ENCODE measurements at regions not wholly inside any gene's neighbourhood (a gene's known extent, or its start where the extent isn't known, plus 50 kb on each side); places are given as distances from the start of the nearest gene placed in this dataset.

DNA sequence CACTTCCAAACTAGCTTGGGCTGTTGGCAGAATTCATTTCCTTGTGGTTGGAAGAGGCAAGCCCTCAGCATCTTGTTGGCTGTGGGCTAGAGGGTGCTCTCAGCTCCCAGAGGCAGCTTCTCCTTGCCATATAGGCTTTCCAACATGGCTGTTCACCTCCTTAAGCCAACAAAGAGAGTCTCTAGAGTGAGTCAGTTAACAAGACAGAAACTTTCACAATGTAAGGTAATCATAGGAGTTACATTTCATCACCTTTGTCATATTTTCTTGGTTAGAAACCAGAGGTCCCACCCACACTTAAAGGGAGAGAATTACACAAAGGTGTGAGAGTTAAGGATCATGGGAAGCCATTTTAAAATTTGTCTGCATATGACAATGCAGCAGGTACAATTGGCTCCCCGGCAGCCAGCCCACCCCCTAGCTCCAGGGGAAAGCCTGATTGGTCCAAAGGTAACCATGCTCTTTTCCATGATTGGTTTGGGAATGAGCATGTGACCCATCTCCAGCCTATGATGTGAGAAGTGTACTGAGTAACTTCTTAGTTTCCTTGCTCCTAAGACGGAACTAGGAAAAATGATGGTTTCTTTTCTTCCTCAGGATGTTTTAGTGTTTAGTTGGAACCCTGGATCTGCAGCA lies 109.8 kb upstream of the MSX2 start:
- H3K4me1 ChIP-seq (ENCODE audit: control insufficient read depth in 3 of 3, insufficient read depth in 3 of 3, low read length in 3 of 3): peaks cover 7 to 8% (median 8%) of the 10 kb centered on the region in 3 donors
- H3K4me3 ChIP-seq (ENCODE audit: low read length in 3 of 3): no peak overlapping the region
- H3K27me3 ChIP-seq (ENCODE audit: control insufficient read depth in 3 of 3, insufficient read depth in 3 of 3, low read length in 3 of 3): peaks cover 0 to 10% (median 4%) of the 10 kb centered on the region in 3 donors
- no peaks in the 10 kb centered on the region for H3K36me3 ChIP-seq (ENCODE audit: control insufficient read depth in 3 of 3, insufficient read depth in 3 of 3, low read length in 3 of 3)
- H3K27ac ChIP-seq (ENCODE audit: low read depth, low read length): no peak overlapping the region
- H3K9ac ChIP-seq (ENCODE audit: low read depth in 1 of 3, low read length in 3 of 3): no peak overlapping the region
- H3K9me3 ChIP-seq (ENCODE audit: control insufficient read depth in 3 of 3, low read length in 3 of 3): no peaks in the 10 kb centered on the region

DNA sequence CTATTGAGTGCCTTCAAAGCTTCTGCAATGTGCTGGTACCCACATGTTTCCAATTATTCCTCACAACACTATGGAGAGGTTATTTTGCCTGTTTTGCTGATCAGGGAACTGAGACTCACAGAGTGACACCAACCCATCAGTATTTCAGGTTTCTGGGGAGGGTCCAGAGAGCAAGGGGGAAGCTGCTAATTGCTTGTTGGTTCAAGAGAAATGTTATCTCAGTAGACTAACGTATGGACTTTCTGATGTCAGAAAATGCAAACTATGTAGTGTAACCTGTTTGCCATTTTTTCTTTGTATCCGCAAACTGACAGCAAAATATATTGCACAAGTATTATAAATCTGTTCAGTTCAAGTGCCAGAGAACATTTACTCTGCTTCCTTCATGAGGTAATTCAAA lies 108.3 kb upstream of the MSX2 start:
- H3K9ac ChIP-seq (ENCODE audit: low read depth in 1 of 3, low read length in 3 of 3): no peak overlapping the region
- no peak overlapping the region for H3K27ac ChIP-seq (ENCODE audit: low read depth, low read length)
- H3K9me3 ChIP-seq (ENCODE audit: control insufficient read depth in 3 of 3, low read length in 3 of 3): no peaks in the 10 kb centered on the region
- H3K27me3 ChIP-seq (ENCODE audit: control insufficient read depth in 3 of 3, insufficient read depth in 3 of 3, low read length in 3 of 3): peaks cover 3 to 10% (median 4%) of the 10 kb centered on the region in 3 donors
- H3K36me3 ChIP-seq (ENCODE audit: control insufficient read depth in 3 of 3, insufficient read depth in 3 of 3, low read length in 3 of 3): no peaks in the 10 kb centered on the region
- no peak overlapping the region for H3K4me3 ChIP-seq (ENCODE audit: low read length in 3 of 3)
- H3K4me1 ChIP-seq (ENCODE audit: control insufficient read depth in 3 of 3, insufficient read depth in 3 of 3, low read length in 3 of 3): peaks cover 4% of the 10 kb centered on the region in 3 donors

DNA sequence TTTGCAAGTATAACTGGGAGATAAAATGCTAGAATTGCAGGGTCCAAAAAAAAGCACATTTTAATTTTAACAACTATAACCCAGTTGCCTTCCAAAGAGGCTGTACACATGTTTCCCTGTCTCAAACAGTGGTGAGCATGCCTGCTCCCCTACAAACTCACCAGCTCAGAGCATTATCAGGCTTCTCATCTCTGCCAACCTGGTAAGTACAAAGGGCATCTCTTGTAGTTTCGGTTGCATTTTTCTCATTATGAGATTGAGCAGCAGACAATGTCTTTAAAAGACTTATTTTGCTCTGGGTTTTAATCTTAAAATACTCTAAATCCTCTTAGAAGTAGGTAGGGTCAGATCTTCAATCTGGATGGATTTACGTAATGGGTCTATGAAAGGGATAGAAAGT lies 107.1 kb upstream of the MSX2 start:
- no peak overlapping the region for H3K9ac ChIP-seq (ENCODE audit: low read depth in 1 of 3, low read length in 3 of 3)
- H3K36me3 ChIP-seq (ENCODE audit: control insufficient read depth in 3 of 3, insufficient read depth in 3 of 3, low read length in 3 of 3): no peaks in the 10 kb centered on the region
- H3K4me3 ChIP-seq (ENCODE audit: low read length in 3 of 3): no peak overlapping the region
- no peak overlapping the region for H3K27ac ChIP-seq (ENCODE audit: low read depth, low read length)
- H3K4me1 ChIP-seq (ENCODE audit: control insufficient read depth in 3 of 3, insufficient read depth in 3 of 3, low read length in 3 of 3): no peaks in the 10 kb centered on the region
- H3K9me3 ChIP-seq (ENCODE audit: control insufficient read depth in 3 of 3, low read length in 3 of 3): no peaks in the 10 kb centered on the region
- peaks cover 3 to 10% (median 4%) of the 10 kb centered on the region in 3 donors for H3K27me3 ChIP-seq (ENCODE audit: control insufficient read depth in 3 of 3, insufficient read depth in 3 of 3, low read length in 3 of 3)

DNA sequence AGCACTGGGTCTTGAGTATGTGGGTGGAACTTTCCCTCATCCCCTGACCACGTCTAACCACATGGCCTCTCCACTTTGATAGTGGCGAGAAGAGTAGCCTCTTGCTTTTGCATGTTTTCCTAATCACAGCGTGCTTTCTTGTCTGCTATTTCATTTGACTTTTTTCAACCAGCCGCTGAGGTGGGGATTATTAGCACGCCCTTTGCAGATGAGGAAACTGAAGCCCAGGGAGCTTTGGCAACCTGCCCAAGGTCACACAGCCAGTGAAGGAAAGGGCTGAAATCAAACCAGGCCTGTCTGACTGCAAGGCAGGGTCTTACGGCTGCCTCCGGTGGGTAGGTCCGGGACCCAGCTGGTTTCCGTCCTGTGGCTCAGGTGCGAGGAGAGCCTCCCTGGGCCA lies 106.5 kb upstream of the MSX2 start:
- H3K27me3 ChIP-seq (ENCODE audit: control insufficient read depth in 3 of 3, insufficient read depth in 3 of 3, low read length in 3 of 3): peaks cover 3 to 10% (median 4%) of the 10 kb centered on the region in 3 donors
- H3K27ac ChIP-seq (ENCODE audit: low read depth, low read length): no peak overlapping the region

DNA sequence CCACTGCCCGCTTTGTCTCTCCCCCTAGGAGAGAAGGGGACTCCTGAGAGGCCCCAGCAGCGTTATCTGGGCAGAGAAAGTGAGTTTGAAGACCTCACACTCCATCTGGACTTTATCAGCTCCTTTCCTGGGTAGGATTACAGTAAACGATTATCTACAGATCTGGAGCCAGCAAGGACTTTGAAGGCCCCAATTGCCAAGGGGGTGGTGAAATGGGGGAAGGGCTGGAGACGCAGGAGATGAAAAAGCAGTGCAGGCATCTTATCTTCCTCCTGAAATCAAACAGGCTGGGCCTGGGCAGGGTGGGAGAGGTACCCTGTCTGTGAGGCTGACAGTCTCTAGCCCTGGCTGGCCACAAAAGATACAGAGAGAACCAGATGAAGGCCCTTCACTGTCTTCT lies 105.8 kb upstream of the MSX2 start:
- Histone ChIP-seq H3K4me3 (ENCODE audit: low read length in 3 of 3) (no peak overlapping the region), H3K9ac (ENCODE audit: low read depth in 1 of 3, low read length in 3 of 3) (no peak overlapping the region), H3K27ac (ENCODE audit: low read depth, low read length) (no peak overlapping the region), H3K36me3 (ENCODE audit: control insufficient read depth in 3 of 3, insufficient read depth in 3 of 3, low read length in 3 of 3) (no peaks in the 10 kb centered on the region), H3K4me1 (ENCODE audit: control insufficient read depth in 3 of 3, insufficient read depth in 3 of 3, low read length in 3 of 3) (no peaks in the 10 kb centered on the region), H3K27me3 (ENCODE audit: control insufficient read depth in 3 of 3, insufficient read depth in 3 of 3, low read length in 3 of 3) (peaks cover 3 to 8% (median 4%) of the 10 kb centered on the region in 3 donors), H3K9me3 (ENCODE audit: control insufficient read depth in 3 of 3, low read length in 3 of 3) (no peaks in the 10 kb centered on the region)

More for the DNA sequence above, 106.5 kb upstream of the MSX2 start:
- Histone ChIP-seq H3K4me1 (ENCODE audit: control insufficient read depth in 3 of 3, insufficient read depth in 3 of 3, low read length in 3 of 3) (no peaks in the 10 kb centered on the region), H3K36me3 (ENCODE audit: control insufficient read depth in 3 of 3, insufficient read depth in 3 of 3, low read length in 3 of 3) (no peaks in the 10 kb centered on the region), H3K4me3 (ENCODE audit: low read length in 3 of 3) (no peak overlapping the region), H3K9ac (ENCODE audit: low read depth in 1 of 3, low read length in 3 of 3) (no peak overlapping the region), H3K9me3 (ENCODE audit: control insufficient read depth in 3 of 3, low read length in 3 of 3) (no peaks in the 10 kb centered on the region)

DNA sequence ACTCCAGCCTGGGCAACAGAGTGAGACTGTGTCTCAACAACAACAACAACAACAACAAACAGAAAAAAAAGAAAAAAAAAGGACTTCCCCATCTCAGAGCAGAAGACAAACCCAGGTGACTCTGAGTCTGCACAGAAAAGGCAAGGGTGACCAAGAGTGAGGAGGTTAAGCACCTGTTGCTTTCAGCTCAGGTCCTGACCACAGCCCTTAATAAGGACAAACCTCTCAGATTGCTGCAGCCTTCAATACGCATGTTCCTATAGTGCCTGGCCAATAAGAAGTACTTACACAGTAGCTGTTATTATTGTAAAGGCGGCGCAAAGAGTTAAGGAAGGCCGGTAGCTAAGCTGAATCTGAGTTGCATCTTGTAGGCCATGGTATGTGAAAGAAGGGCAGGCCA lies 102.3 kb upstream of the MSX2 start:
- no peak overlapping the region for H3K4me3 ChIP-seq (ENCODE audit: low read length in 3 of 3)
- H3K27me3 ChIP-seq (ENCODE audit: control insufficient read depth in 3 of 3, insufficient read depth in 3 of 3, low read length in 3 of 3): peaks cover 3 to 4% (median 4%) of the 10 kb centered on the region in 3 donors
- H3K4me1 ChIP-seq (ENCODE audit: control insufficient read depth in 3 of 3, insufficient read depth in 3 of 3, low read length in 3 of 3): no peaks in the 10 kb centered on the region

DNA sequence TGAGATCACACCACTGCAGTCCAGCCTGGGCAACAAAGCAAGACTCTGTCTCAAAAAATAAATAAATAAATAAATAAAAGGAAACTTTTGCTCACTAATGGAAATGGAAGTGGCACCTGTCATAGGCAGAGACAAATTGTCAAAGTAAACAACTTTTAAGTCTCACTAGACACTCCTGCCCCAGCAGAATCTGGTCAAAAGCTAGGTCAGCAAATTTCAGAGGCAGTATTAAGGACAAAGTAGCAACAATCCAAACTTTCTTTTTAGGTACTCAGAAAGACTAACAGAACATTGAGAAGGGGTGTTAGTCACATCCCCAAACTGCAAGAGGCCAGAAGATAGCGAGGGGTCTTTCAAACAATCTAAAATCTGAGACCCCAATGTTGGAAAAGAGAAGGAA lies 101.4 kb upstream of the MSX2 start:
- Histone ChIP-seq H3K9ac (ENCODE audit: low read depth in 1 of 3, low read length in 3 of 3) (no peak overlapping the region), H3K4me3 (ENCODE audit: low read length in 3 of 3) (no peak overlapping the region), H3K27ac (ENCODE audit: low read depth, low read length) (no peak overlapping the region), H3K4me1 (ENCODE audit: control insufficient read depth in 3 of 3, insufficient read depth in 3 of 3, low read length in 3 of 3) (no peaks in the 10 kb centered on the region), H3K36me3 (ENCODE audit: control insufficient read depth in 3 of 3, insufficient read depth in 3 of 3, low read length in 3 of 3) (no peaks in the 10 kb centered on the region), H3K27me3 (ENCODE audit: control insufficient read depth in 3 of 3, insufficient read depth in 3 of 3, low read length in 3 of 3) (peaks cover 3 to 4% (median 4%) of the 10 kb centered on the region in 3 donors), H3K9me3 (ENCODE audit: control insufficient read depth in 3 of 3, low read length in 3 of 3) (no peaks in the 10 kb centered on the region)

More for the DNA sequence above, 102.3 kb upstream of the MSX2 start:
- Histone ChIP-seq H3K36me3 (ENCODE audit: control insufficient read depth in 3 of 3, insufficient read depth in 3 of 3, low read length in 3 of 3) (no peaks in the 10 kb centered on the region), H3K9me3 (ENCODE audit: control insufficient read depth in 3 of 3, low read length in 3 of 3) (no peaks in the 10 kb centered on the region), H3K27ac (ENCODE audit: low read depth, low read length) (no peak overlapping the region), H3K9ac (ENCODE audit: low read depth in 1 of 3, low read length in 3 of 3) (no peak overlapping the region)

DNA sequence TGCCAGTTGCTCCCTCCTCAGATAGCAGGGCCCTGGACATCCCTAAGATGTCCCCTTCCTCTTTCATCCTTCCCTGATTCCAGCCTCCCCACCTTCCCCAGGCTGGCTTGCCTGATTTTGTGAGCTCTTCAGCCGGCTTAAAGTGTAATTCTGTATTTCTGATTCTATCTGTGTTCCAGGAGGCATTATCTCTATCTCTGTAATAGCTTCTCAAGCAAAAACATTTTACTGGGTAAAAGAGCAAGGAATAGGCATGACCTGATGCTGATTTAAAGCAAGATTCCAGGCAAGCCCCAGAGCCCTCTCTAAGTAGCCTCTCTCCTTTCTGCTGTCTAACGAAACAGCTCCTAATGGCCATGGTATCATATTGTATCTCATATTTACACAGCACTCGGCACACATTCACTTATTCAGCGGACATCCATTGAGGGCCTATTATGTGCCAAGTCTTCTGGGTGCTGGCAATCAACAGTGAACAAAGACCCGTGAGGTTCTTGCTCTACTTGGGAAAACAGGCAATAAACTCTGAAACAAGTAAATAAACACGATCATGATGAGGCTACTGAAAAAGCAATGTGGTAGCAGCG lies 100.9 kb upstream of the MSX2 start:
- no peaks in the 10 kb centered on the region for H3K9me3 ChIP-seq (ENCODE audit: control insufficient read depth in 3 of 3, low read length in 3 of 3)

DNA sequence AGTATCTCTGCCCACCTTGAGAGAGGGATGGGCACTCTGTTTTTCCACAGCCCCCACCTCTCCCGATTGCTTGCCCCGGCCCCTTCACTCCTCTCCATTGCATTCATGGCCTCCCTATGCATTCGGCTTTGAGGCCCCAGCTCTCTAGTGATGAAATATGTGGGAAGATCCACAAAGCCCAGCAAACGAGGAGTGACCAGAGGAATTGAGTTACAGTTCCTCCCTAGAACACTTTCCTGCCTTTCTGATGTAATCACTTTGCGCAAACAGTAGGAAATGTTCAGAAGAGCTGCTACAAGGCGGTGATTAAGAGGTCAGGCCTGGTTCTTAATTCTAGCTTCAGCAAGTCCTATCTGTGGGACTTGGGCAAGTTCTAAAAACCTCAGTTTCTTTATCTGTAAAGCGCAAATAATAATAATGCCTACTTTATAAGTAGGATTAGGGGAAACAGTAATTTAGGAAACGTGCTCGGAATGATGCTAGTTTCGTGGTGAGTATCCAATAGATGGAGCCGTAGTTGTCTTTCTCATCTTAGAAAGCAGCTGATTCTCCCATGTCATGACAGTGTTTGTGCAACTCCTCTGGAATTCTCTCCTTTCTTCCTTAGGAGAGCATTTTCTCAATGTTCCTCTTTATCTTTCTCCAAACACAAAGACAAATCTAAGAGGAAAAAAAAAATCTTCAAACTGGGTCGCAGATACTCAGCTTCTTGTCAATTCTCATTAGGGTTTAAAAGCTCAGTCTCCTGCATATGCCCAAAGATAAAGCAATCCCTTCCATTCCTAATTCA lies 99.5 kb upstream of the MSX2 start:
- no peak overlapping the region for H3K9ac ChIP-seq (ENCODE audit: low read depth in 1 of 3, low read length in 3 of 3)
- no peak overlapping the region for H3K27ac ChIP-seq (ENCODE audit: low read depth, low read length)
- peaks cover 0 to 3% (median 0%) of the 10 kb centered on the region in 3 donors for H3K27me3 ChIP-seq (ENCODE audit: control insufficient read depth in 3 of 3, insufficient read depth in 3 of 3, low read length in 3 of 3)
- no peaks in the 10 kb centered on the region for H3K9me3 ChIP-seq (ENCODE audit: control insufficient read depth in 3 of 3, low read length in 3 of 3)
- no peak overlapping the region for H3K4me3 ChIP-seq (ENCODE audit: low read length in 3 of 3)
- no peaks in the 10 kb centered on the region for H3K4me1 ChIP-seq (ENCODE audit: control insufficient read depth in 3 of 3, insufficient read depth in 3 of 3, low read length in 3 of 3)
- no peaks in the 10 kb centered on the region for H3K36me3 ChIP-seq (ENCODE audit: control insufficient read depth in 3 of 3, insufficient read depth in 3 of 3, low read length in 3 of 3)

More for the DNA sequence above, 100.9 kb upstream of the MSX2 start:
- Histone ChIP-seq H3K4me1 (ENCODE audit: control insufficient read depth in 3 of 3, insufficient read depth in 3 of 3, low read length in 3 of 3) (no peaks in the 10 kb centered on the region), H3K27ac (ENCODE audit: low read depth, low read length) (no peak overlapping the region), H3K4me3 (ENCODE audit: low read length in 3 of 3) (no peak overlapping the region), H3K27me3 (ENCODE audit: control insufficient read depth in 3 of 3, insufficient read depth in 3 of 3, low read length in 3 of 3) (peaks cover 0 to 3% (median 2%) of the 10 kb centered on the region in 3 donors), H3K9ac (ENCODE audit: low read depth in 1 of 3, low read length in 3 of 3) (no peak overlapping the region), H3K36me3 (ENCODE audit: control insufficient read depth in 3 of 3, insufficient read depth in 3 of 3, low read length in 3 of 3) (no peaks in the 10 kb centered on the region)
